Glutamatergic neuron (in vitro differentiated cells): ENCODE measurements at regions not wholly inside any gene's neighbourhood (a gene's known extent, or its start where the extent isn't known, plus 50 kb on each side); places are given as distances from the start of the nearest gene placed in this dataset.

Experiments used
- DNase-seq: peaks from one replicate; pipeline ENCODE4 v3.0.0; 2022
- H3K27ac Mint-ChIP-seq: one replicate; pipeline ENCODE4 v1.8.0; 2020; ENCODE audit warnings: mild to moderate bottlenecking, mixed read lengths, inconsistent platforms; ENCODE audit not compliant: unreplicated experiment
- H3K27me3 Mint-ChIP-seq: one replicate; pipeline ENCODE4 v1.8.0; 2020; ENCODE audit warnings: mild to moderate bottlenecking, moderate library complexity, mixed read lengths, inconsistent platforms; ENCODE audit not compliant: unreplicated experiment
- H3K36me3 Mint-ChIP-seq: one replicate; pipeline ENCODE4 v1.8.0; 2020; ENCODE audit warnings: mild to moderate bottlenecking, mixed read lengths, inconsistent platforms; ENCODE audit not compliant: unreplicated experiment
- H3K4me1 Mint-ChIP-seq: one replicate; pipeline ENCODE4 v1.8.0; 2020; ENCODE audit warnings: mild to moderate bottlenecking, low read depth, mixed read lengths, inconsistent platforms; ENCODE audit not compliant: unreplicated experiment
- H3K4me3 Mint-ChIP-seq: one replicate; pipeline ENCODE4 v1.8.0; 2020; ENCODE audit warnings: mild to moderate bottlenecking, mixed read lengths, inconsistent platforms; ENCODE audit not compliant: unreplicated experiment
- H3K9me3 Mint-ChIP-seq: one replicate; pipeline ENCODE4 v1.8.0; 2020; ENCODE audit warnings: mild to moderate bottlenecking, moderate library complexity, mixed read lengths, inconsistent platforms; ENCODE audit not compliant: unreplicated experiment
- TF ChIP-seq, protein P1 (sequence below): fragments of 200-600 bp; sonication (generic); IDR thresholded peaks from one replicate; pipeline ENCODE4 v1.5.0; 2021; ENCODE audit not compliant: partially characterized antibody, unreplicated experiment

DNA sequence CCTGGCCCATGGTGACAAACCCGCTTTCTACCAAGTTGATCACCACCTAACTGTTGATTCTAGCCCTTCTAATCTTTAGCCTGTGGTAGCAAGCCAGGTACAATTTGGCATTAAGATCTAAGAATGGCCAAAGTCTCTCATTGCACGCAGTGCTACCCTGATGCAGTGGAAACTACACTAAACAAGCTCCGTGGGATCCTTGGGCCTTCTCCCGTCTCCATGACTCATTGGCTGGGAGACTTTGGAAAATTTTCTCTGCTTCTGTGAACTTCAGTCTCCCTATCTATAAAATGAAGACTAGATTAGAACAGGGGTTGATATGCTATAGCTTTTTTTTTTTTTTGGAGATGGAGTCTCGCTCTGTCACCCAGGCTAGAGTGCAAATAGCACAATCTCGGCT lies 223.0 kb downstream of the TSHZ3 start:
- peaks cover 3% of the 10 kb centered on the region for H3K9me3 Mint-ChIP-seq
- no peak overlapping the region for H3K27ac Mint-ChIP-seq
- peaks cover 4% of the 10 kb centered on the region for H3K4me1 Mint-ChIP-seq
- no peak overlapping the region for H3K4me3 Mint-ChIP-seq
- TF ChIP-seq, protein P1, sequence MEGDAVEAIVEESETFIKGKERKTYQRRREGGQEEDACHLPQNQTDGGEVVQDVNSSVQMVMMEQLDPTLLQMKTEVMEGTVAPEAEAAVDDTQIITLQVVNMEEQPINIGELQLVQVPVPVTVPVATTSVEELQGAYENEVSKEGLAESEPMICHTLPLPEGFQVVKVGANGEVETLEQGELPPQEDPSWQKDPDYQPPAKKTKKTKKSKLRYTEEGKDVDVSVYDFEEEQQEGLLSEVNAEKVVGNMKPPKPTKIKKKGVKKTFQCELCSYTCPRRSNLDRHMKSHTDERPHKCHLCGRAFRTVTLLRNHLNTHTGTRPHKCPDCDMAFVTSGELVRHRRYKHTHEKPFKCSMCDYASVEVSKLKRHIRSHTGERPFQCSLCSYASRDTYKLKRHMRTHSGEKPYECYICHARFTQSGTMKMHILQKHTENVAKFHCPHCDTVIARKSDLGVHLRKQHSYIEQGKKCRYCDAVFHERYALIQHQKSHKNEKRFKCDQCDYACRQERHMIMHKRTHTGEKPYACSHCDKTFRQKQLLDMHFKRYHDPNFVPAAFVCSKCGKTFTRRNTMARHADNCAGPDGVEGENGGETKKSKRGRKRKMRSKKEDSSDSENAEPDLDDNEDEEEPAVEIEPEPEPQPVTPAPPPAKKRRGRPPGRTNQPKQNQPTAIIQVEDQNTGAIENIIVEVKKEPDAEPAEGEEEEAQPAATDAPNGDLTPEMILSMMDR = no peak
- peaks cover 4% of the 10 kb centered on the region for H3K36me3 Mint-ChIP-seq
- DNase-seq = no peak
- peaks cover 6% of the 10 kb centered on the region for H3K27me3 Mint-ChIP-seq

DNA sequence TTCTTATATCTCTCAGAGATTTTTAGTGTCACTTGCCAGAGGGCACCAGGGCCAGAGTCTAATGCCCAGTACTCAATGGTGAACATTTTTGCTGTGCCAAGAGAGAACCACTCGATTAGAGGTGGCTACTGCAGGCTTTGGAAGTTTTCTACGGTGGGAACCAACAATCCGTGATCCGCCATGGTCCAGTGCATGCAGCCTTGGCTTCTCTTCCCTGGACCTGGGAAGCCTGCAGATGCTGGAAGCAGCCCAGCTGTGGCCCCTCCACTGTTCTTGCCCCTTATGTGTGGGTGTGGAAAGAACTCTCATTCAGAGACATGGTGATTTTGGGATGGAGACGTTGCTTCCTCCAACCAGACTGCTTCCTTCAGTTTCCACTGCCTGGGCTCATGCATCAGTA lies 224.2 kb downstream of the TSHZ3 start:
- no peak for DNase-seq
- H3K4me3 Mint-ChIP-seq = no peak overlapping the region
- peaks cover 8% of the 10 kb centered on the region for H3K27me3 Mint-ChIP-seq
- peaks cover 4% of the 10 kb centered on the region for H3K4me1 Mint-ChIP-seq
- TF ChIP-seq, protein P1 = no peak
- peaks cover 4% of the 10 kb centered on the region for H3K36me3 Mint-ChIP-seq
- H3K27ac Mint-ChIP-seq = no peak overlapping the region
- peaks cover 3% of the 10 kb centered on the region for H3K9me3 Mint-ChIP-seq

DNA sequence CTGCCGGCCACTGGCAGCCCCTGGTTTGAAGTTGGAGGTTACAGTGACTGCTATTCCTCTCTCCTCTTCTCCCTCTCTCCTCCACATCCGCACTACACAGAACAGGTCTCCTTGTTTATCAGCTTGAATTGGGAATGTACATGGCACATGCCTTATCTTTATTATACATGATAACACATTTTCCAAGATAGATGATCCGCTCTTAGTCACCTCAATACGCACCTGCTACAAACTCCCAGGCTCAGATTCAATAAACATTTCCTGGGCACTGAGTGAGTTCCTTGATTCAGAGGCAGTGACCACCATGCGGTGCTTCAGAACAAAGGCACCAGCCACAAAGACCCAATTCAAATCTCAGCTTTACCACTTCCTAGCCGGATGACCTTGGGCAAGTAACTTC lies 227.7 kb downstream of the TSHZ3 start:
- Mint-ChIP-seq H3K36me3 (no peaks in the 10 kb centered on the region), H3K9me3 (no peaks in the 10 kb centered on the region), H3K4me3 (no peak overlapping the region), H3K27me3 (peaks cover 5% of the 10 kb centered on the region), H3K4me1 (no peaks in the 10 kb centered on the region), H3K27ac (no peak overlapping the region)
- TF ChIP-seq, protein P1 = no peak
- DNase-seq = no peak

DNA sequence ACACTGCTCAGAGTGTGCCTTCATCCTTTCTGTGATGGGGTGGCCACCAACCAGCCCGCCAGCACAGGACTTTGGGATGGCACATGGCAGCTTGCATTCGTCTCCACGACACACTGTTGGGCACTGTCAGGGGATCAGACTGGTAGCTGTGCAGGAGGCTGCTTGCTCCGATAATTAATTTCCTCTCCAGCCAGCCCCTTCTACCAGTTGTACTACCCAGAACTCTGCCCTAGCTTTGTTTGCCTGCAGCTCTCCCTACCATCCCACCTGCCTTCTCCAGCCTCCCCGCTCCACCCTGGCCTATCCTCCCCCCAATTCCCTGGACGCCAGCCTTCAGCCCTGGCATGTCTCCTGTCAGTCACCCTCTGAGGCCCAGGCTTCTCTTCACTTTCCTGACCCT lies 228.3 kb downstream of the TSHZ3 start:
- peaks cover 5% of the 10 kb centered on the region for H3K27me3 Mint-ChIP-seq
- TF ChIP-seq, protein P1 = no peak
- H3K27ac Mint-ChIP-seq = no peak overlapping the region
- no peaks in the 10 kb centered on the region for H3K4me1 Mint-ChIP-seq
- H3K36me3 Mint-ChIP-seq = no peaks in the 10 kb centered on the region
- no peak for DNase-seq
- H3K9me3 Mint-ChIP-seq = no peaks in the 10 kb centered on the region
- H3K4me3 Mint-ChIP-seq = no peak overlapping the region

GRCh38 chr19:31119951-31120690 lies 229.1 kb downstream of the TSHZ3 start:
- peaks cover 5% of the 10 kb centered on the region for H3K27me3 Mint-ChIP-seq
- no peaks in the 10 kb centered on the region for H3K9me3 Mint-ChIP-seq
- H3K27ac Mint-ChIP-seq = no peak overlapping the region
- no peak for DNase-seq
- TF ChIP-seq, protein P1 = no peak
- no peaks in the 10 kb centered on the region for H3K36me3 Mint-ChIP-seq
- no peak overlapping the region for H3K4me3 Mint-ChIP-seq
- H3K4me1 Mint-ChIP-seq = no peaks in the 10 kb centered on the region
